K562 (cell line): ENCODE measurements at regions not wholly inside any gene's neighbourhood (a gene's known extent, or its start where the extent isn't known, plus 50 kb on each side); places are given as distances from the start of the nearest gene placed in this dataset.

ENCODE experiments used
- CBFA2T3 ChIP-seq: fragments of 450-650 bp; IDR thresholded peaks from 2 replicates; pipeline ENCODE4 v1.6.1; 2017
- CBFB ChIP-seq: sonication (generic); formaldehyde crosslinking; IDR thresholded peaks from 2 replicates; pipeline ENCODE4 v1.4.0; 2020; ENCODE audit warnings: mild to moderate bottlenecking, missing genetic modification reagents
- EGR1 ChIP-seq: fragments of 450-650 bp; conservative IDR thresholded peaks from 2 replicates; pipeline ENCODE4 v1.6.1; 2017; ENCODE audit warnings: mild to moderate bottlenecking
- ELF1 ChIP-seq: fragments of 200-800 bp; sonication (Bioruptor generic); IDR thresholded peaks from 2 replicates; pipeline ENCODE4 v1.6.1; 2016; ENCODE audit warnings: missing genetic modification characterization, missing compliant biosample characterization
- EP300 ChIP-seq: IDR thresholded peaks from 2 replicates; pipeline ENCODE4 v1.6.1; 2012; ENCODE audit warnings: low read length, improper control_type of control experiment
- KLF16 ChIP-seq: IDR thresholded peaks from 2 replicates; pipeline ENCODE4 v1.6.1; 2016; ENCODE audit warnings: antibody characterized with exemption
- NCOR1 ChIP-seq: fragments of 450-650 bp; IDR thresholded peaks from 2 replicates; pipeline ENCODE4 v1.6.1; 2016; ENCODE audit warnings: mild to moderate bottlenecking, moderate library complexity
- NR1H2 ChIP-seq: sonication (generic); formaldehyde crosslinking; IDR thresholded peaks from 2 replicates; pipeline ENCODE4 v1.4.0; 2020; ENCODE audit warnings: mild to moderate bottlenecking, missing genetic modification reagents
- PCBP2 ChIP-seq: fragments of 200-400 bp; formaldehyde crosslinking; IDR thresholded peaks from 2 replicates; pipeline ENCODE4 v1.6.1; 2018; ENCODE audit warnings: low read length, low read depth, mild to moderate bottlenecking, moderate library complexity; ENCODE audit not compliant: poor library complexity, severe bottlenecking
- POLR2AphosphoS5 ChIP-seq: IDR thresholded peaks from 2 replicates; pipeline ENCODE4 v1.6.1; 2011; ENCODE audit warnings: mild to moderate bottlenecking, low read depth, low read length, moderate library complexity; ENCODE audit not compliant: control insufficient read depth, insufficient read depth
- SRSF9 ChIP-seq: fragments of 200-400 bp; formaldehyde crosslinking; IDR thresholded peaks from 2 replicates; pipeline ENCODE4 v1.6.1; 2017; ENCODE audit warnings: low read depth, low read length, borderline replicate concordance
- ZBTB17 ChIP-seq: fragments of 450-650 bp; formaldehyde crosslinking; IDR thresholded peaks from 2 replicates; pipeline ENCODE4 v1.4.0; 2020; ENCODE audit warnings: mild to moderate bottlenecking
- ZKSCAN3 ChIP-seq: fragments of 250-450 bp; sonication (Bioruptor Pico); IDR thresholded peaks from 2 replicates; pipeline ENCODE4 v1.4.0; 2020
- ZNF175 ChIP-seq: fragments of 200-800 bp; sonication (Bioruptor generic); IDR thresholded peaks from 2 replicates; pipeline ENCODE4 v1.6.1; 2016; ENCODE audit warnings: low read depth, mild to moderate bottlenecking, missing genetic modification characterization, missing compliant biosample characterization
- ZNF764 ChIP-seq: fragments of 250-450 bp; sonication (Bioruptor Pico); IDR thresholded peaks from 2 replicates; pipeline ENCODE4 v1.4.0; 2020; ENCODE audit warnings: low read depth, mild to moderate bottlenecking, moderate library complexity
- TF ChIP-seq, protein P1 (sequence below): sonication (generic); formaldehyde crosslinking; IDR thresholded peaks from 2 replicates; pipeline ENCODE4 v1.8.0; 2022; ENCODE audit warnings: mild to moderate bottlenecking, missing genetic modification reagents
- TF ChIP-seq, protein P2 (sequence below), 2 experiments: IDR thresholded peaks in 1 of 2; conservative IDR thresholded peaks in 1 of 2; 2 replicates each; pipeline ENCODE4 v1.6.1; 2016; ENCODE audit warnings: low read depth in 2 of 2, mild to moderate bottlenecking in 1 of 2, missing compliant biosample characterization in 1 of 2, missing genetic modification characterization in 1 of 2, moderate library complexity in 1 of 2
- TF ChIP-seq, protein P3 (sequence below): fragments of 450-650 bp; IDR thresholded peaks from 2 replicates; pipeline ENCODE4 v1.7.0; 2016; ENCODE audit warnings: borderline replicate concordance
- TF ChIP-seq, protein P4 (sequence below): fragments of 150-350 bp; conservative IDR thresholded peaks from 2 replicates; pipeline ENCODE4 v1.6.1; 2014; ENCODE audit warnings: low read length

DNA sequence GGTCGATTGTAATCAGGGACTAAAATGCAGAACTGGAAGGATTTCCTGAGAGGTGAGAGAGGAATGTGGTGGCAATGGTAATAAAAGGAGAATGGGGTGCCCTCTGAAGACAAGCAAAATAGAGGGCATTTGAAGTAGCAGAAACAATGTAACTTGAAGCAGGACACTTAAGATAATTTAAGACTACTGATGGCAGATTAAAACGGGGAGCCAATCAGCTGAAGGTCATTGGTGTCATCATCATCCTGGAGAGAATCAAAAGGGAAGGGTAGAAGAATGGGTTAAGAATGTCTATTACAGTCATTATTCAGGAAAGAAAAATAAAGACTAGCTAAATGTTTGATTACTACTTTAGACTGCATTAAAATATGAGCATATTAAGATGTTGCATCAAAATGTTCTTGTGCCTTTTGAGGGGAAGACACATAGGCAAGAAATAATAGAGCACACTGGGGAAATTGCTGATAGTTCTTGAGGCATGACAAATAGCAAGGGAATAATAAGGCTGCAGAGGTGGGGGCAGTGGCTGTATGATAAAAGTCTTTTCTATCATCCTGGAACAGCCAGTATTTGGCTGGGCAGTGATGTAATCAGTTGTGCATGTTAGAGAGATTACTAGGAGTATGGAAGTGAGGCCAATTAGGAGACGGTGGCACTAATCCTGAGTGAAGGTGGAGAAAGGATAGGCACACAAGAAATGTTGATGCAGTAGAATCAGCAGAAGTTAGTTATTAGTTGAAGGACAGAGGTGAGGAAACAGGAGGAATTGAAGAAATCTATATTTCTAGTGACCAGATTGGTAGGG lies 60.2 kb downstream of the CCDC71L start (continued):
- TF ChIP-seq, protein P1, sequence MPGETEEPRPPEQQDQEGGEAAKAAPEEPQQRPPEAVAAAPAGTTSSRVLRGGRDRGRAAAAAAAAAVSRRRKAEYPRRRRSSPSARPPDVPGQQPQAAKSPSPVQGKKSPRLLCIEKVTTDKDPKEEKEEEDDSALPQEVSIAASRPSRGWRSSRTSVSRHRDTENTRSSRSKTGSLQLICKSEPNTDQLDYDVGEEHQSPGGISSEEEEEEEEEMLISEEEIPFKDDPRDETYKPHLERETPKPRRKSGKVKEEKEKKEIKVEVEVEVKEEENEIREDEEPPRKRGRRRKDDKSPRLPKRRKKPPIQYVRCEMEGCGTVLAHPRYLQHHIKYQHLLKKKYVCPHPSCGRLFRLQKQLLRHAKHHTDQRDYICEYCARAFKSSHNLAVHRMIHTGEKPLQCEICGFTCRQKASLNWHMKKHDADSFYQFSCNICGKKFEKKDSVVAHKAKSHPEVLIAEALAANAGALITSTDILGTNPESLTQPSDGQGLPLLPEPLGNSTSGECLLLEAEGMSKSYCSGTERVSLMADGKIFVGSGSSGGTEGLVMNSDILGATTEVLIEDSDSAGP (CRISPR knock-in tag) = no peak
- TF ChIP-seq, protein P2, sequence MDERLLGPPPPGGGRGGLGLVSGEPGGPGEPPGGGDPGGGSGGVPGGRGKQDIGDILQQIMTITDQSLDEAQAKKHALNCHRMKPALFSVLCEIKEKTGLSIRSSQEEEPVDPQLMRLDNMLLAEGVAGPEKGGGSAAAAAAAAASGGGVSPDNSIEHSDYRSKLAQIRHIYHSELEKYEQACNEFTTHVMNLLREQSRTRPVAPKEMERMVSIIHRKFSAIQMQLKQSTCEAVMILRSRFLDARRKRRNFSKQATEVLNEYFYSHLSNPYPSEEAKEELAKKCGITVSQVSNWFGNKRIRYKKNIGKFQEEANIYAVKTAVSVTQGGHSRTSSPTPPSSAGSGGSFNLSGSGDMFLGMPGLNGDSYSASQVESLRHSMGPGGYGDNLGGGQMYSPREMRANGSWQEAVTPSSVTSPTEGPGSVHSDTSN (CRISPR knock-in tag; IDR thresholded peaks at IDR 0.05; ENCODE audit: low read depth) = no peak
- TF ChIP-seq, protein P2 (tag; conservative IDR thresholded peaks at IDR 0.05; ENCODE audit: low read depth) = peak; percentile 51; the same call in 1 of the 2 replicates
- TF ChIP-seq CBFA2T3 (peak; percentile 88), ZNF764 (no peak), NCOR1 (peak; percentile 75), POLR2AphosphoS5 (0 out of 2 replicates have a peak, but pooled peaks have one; percentile 30), KLF16 (peak; percentile 50; the same call in 1 of the 2 replicates), SRSF9 (no peak), EP300 (peak; percentile 64), EGR1 (no peak), PCBP2 (no peak), CBFB (CRISPR knock-in tag) (no peak), ELF1 (tag) (no peak), ZKSCAN3 (CRISPR knock-in tag) (no peak; the same call in 1 of the 2 replicates), NR1H2 (CRISPR knock-in tag) (no peak), ZNF175 (CRISPR knock-in tag) (peak; percentile 61; the same call in 1 of the 2 replicates), ZBTB17 (CRISPR knock-in tag) (no peak)
- TF ChIP-seq, protein P3, sequence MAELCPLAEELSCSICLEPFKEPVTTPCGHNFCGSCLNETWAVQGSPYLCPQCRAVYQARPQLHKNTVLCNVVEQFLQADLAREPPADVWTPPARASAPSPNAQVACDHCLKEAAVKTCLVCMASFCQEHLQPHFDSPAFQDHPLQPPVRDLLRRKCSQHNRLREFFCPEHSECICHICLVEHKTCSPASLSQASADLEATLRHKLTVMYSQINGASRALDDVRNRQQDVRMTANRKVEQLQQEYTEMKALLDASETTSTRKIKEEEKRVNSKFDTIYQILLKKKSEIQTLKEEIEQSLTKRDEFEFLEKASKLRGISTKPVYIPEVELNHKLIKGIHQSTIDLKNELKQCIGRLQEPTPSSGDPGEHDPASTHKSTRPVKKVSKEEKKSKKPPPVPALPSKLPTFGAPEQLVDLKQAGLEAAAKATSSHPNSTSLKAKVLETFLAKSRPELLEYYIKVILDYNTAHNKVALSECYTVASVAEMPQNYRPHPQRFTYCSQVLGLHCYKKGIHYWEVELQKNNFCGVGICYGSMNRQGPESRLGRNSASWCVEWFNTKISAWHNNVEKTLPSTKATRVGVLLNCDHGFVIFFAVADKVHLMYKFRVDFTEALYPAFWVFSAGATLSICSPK = no peak
- TF ChIP-seq, protein P4, sequence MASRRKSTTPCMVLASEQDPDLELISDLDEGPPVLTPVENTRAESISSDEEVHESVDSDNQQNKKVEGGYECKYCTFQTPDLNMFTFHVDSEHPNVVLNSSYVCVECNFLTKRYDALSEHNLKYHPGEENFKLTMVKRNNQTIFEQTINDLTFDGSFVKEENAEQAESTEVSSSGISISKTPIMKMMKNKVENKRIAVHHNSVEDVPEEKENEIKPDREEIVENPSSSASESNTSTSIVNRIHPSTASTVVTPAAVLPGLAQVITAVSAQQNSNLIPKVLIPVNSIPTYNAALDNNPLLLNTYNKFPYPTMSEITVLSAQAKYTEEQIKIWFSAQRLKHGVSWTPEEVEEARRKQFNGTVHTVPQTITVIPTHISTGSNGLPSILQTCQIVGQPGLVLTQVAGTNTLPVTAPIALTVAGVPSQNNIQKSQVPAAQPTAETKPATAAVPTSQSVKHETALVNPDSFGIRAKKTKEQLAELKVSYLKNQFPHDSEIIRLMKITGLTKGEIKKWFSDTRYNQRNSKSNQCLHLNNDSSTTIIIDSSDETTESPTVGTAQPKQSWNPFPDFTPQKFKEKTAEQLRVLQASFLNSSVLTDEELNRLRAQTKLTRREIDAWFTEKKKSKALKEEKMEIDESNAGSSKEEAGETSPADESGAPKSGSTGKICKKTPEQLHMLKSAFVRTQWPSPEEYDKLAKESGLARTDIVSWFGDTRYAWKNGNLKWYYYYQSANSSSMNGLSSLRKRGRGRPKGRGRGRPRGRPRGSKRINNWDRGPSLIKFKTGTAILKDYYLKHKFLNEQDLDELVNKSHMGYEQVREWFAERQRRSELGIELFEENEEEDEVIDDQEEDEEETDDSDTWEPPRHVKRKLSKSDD = no peak
